ENCODE measurements at regions not wholly inside any gene's neighbourhood (a gene's known extent, or its start where the extent isn't known, plus 50 kb on each side); places are given as distances from the start of the nearest gene placed in this dataset.

- no peak for DNase-seq
These were observed 119.2 kb upstream of the NCOR2 start for GRCh38 chr12:124686370-124687173.

DNA sequence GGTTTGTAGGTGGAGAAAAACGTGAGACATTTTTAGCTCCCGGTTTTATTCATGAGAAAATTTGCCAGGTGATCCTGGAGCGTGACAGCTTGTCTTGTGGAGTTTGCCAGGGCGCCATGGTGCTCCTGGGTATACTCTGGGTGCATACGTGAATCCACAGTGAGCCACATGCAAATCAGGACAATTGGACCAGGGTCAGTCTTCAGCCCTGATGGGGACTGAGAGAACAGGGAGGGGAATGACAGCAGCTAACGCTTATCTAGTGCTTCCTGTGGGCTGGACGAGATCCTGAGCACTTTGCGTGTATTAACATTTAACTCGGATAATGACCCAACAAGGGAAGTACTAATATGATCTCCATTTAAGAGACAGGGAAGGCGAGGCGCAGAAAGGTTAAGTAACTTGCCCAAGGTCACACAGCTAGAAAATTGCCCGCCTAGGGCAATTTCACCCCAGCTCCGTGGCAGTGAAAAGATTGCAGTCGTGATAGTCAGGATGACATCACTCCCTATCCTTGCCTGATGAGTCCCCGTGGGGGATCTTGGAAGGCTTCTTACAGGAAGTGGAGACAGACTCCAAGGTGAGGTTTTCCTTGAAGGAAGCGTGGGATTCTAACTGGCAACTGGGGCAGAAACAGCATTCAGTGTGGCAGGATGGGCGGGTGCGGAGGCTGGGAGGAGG, 118.4 kb upstream of the NCOR2 start:
- peak; percentile 26 for DNase-seq

DNA sequence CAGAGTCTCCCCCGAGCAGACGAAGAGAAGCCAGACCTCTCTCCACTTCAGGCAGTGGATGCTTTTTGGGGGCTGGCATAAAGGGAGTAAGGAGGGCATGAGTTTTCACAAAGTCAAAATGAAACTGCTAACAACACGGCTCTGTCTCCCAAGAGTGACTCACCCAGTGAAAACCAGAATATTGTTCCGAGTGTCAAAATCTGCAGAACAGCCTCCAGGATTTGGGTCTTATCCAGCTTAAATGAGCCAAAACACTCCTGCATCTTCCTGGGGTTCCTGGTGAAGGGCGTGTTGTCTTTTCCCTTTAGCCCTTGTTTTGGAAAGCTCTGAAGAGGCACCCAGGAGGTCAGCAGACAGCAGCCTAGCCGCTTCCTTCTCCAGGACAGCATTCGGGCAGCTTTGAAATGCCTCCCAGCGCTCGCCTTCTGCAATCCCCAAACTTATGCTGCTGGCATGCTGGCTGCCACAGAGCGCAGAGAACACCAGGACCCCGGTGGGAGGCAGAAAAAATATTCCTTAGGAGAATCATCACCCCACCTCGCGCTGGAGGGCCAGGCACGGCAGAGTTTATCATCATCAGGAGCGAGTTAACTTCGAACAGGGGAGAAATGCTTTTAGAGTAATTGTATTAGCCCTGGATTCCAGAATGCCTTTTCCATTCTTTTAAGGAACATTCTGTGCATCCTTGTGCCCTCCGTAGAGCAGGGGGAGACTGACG, 117.7 kb upstream of the NCOR2 start:
- DNase-seq, result peak; percentile 66

GRCh38 chr12:124684496-124684895, 117.1 kb upstream of the NCOR2 start:
- DNase-seq, result no peak

DNA sequence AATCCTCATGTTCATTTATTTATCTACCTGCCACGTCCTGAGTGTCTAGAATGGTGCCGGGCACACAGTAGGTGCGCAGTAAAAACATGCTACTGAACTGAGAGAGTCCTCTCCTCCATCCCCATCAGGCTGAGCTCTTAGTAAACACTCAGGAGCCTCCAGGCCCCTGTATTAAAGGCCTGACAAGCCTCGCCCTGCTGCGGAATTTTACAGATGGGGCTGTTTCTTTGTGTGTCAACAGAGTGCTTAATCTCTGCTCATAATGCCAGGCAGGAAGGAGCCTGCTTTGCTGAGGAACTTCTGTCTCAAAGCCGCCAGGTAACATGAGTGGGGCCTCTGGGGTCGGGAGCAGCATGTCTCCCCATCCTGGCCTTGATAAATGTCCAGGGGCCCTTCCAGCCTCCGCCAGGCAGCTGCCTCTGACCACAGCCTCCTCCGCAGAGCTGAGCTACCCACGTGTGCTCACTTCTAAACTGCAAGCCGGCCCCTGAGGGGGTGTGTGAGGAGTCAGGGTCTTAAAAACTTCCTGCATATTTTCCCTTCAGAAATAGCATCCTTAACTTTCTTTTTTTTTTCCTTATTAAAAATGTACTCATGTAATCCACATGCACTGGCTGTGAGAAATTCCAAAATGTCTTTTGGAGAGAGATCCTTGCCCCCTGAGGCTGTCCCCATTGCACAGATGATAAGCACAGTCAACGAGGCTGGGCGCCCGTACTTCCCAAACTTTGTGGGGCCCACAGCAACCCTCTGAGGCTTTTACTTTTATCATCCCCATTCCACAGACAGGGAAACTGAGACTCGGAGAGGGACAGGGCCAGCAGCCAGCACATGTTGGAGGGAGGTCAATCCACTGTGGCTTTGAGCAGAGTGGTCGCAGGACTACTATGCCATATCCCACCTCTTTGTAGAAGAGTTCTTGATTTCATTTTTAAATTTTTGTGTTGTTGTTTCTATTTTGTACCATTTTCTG, 116.0 kb upstream of the NCOR2 start:
- DNase-seq, result no peak

DNA sequence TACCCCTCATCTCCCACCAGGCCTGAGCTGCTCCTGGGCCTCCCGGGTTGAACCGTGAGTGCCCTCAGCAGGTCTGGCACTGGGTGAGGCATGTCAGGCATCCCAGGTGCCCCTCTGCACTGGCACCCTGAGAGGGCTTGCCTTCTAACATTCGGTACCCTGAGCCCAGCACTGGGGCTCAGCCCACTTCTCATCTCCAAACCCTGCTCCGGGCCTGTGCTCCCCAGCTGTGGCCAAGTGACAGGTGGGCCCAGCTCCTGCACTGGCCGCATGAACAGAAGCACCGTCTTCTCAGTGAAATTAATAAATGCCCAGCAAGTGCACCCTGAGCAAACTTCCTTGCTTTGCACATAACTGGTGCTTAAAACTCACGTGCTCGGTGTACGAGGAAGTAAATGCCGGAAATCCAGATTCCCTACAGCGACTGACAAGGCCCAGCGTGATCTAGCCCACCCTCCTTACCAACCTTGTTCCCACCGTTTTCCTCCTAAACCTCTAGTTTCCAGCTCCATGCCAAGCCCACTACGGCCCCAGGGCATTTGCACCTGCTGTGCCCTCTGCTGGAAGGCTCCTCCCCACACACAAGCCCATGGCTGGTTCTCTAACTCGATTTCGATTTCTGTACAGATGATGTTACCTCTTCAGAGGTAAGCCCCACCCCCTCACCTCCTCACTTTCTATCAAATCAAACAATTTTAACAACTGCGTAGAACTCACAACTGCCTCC, 115.2 kb upstream of the NCOR2 start:
- no peak for DNase-seq

- DNase-seq, result no peak
These were observed 114.5 kb upstream of the NCOR2 start for GRCh38 chr12:124681779-124682391.

- DNase-seq, result peak; percentile 74
These were observed 113.7 kb upstream of the NCOR2 start for GRCh38 chr12:124680863-124681778.

DNA sequence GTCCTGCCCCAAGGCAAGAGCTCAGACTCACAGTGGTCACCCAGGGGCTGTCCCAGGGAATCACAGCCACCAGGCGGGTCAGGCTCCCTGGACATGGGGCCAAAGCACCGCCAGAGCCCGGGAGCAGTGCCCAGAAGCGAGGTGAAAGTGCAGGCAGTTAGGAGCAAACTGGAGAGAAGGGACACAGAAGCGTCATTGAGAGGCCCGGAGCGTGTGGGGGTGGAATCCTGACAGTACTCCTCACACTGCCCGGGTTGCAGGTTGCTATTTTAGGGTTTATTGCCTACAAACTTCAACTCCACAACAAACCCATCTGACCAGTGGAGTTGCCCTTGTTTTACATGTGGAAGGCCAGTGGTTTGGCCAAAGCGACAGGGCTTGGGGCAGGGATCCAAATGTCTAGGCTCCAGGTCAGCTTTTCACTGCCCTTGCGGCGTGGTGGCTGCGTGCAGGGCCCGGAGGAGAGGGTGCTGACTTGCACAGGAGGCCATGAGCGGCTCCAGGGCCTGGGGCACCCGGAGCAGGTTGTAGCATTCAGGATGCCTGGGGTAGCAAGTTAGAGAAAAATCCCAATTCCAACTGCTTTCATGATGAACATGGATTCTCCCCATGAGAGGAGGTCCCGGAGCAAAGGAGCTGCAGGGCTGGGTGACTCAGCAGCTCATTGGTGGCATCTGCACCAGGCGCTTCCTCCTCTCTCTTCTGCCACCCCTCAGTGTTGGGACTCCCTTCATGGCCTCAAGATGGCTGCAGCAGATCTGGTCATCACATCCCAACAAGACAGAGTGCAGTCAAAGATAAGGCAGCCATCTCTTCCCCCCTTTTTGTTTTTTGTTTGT, 112.3 kb upstream of the NCOR2 start:
- no peak for DNase-seq

GRCh38 chr12:124679047-124679446, 111.6 kb upstream of the NCOR2 start:
- DNase-seq, result no peak

DNA sequence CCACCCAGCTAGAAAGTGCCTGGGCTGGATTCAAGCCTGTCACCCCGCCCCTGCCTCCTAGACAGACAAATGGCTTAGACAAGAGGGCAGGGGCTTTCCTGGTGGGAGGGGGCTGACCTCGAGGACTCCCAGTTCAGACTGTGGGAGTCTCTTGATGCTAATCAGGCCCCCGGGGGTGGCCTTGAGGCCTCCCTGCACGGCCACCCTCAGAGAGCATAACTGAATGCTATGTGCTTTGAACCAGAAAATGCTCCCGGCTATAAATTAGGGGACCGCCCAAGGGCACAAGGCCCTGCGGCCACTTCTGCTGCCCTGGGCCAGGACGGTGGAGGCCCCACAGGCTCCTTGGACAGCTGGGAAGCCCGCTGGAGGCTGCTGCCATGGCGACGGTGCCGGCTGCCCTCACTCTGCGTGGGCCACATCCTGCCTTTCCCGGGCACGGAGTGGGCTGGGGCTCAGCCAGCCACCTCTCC, 111.0 kb upstream of the NCOR2 start:
- peak; percentile 75 for DNase-seq

DNA sequence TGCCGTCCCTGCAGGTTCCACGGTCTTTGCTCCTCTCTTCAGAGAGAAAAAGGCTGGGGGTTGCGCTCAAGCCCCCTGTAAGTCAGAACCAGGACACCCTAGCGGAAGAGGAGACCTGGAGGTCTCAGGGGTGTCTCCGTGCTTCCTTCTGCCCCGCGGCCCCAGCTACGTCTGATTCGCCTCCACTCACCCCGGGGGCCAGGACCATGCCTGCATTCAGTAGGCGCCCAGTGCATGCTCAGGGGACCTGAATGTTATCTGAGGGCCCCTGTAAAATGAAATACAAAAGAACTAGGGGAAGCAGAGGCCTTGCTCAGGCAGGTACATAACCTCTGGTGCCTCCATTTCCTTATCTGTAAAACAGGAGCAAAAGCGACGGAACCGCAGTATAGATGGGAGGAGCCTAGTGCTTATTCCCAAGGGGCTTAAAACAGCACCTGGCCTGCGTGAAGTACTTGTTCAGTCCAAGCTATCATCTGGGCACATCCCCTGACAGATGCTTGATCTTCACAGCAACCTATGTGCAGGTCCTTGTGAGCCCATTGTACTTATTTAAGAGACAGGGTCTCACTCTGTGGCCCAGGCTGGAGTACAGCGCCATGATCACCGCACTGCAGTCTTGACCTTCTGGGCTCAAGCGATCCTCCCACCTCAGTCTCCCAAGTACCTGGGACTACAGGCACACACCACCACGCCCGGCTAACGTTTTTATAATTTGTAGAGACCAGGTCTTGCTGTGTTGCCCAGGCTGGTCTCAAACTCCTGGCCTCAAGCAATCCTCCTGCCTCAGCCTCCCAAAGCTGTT, 110.3 kb upstream of the NCOR2 start:
- DNase-seq, result no peak

GRCh38 chr12:124676714-124677462, 109.5 kb upstream of the NCOR2 start:
- DNase-seq, result no peak

DNA sequence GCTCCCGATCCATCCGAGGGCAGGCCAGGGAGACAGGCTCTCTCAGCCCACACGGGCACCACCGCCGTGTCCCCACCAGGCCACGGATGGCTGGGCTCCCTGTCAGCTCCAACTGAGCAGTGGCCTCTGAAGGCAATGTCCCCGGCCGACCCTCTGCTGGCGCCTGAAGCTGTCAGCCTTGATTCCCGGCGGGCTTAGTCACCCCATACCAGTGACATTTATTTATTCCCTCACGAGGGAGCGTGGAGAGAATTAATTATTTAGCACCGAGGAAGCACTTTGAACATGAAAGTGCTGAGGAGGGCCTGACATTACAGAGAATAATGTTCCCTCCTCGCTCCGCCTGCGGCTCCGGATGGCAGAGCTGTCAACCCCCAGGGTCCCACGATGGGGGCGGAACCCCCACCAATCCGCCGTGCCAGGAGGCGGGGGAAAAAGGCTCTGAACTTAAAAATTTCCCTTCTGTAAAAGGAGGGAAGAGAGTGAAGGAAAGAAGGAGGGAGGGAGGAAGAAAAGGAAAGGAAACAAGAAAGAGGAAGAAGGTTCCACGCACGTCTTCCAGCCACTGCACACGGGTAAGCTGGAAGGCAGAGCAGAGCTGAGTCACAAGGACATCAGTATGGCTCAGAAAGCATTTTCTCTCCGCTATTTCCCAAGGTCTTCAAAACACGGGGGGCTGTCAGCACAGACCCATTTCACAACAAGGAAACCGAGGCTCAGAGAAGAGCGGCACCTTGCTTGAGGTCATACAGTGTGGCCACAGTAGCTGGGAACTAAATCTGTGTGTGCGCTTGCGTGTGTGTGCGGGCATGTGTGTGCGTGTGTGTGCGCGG, 108.7 kb upstream of the NCOR2 start:
- peak; percentile 21 for DNase-seq

GRCh38 chr12:124674937-124675336, 107.5 kb upstream of the NCOR2 start:
- DNase-seq, result no peak

GRCh38 chr12:124673801-124674617, 106.6 kb upstream of the NCOR2 start:
- no peak for DNase-seq
